Stimulated activated CD4-positive, alpha-beta T cell treated with anti-CD3 and anti-CD28 coated beads, Interleukin-2, amount 100 ng/mL, for 24 hours (primary cell): ENCODE measurements at regions not wholly inside any gene's neighbourhood (a gene's known extent, or its start where the extent isn't known, plus 50 kb on each side); places are given as distances from the start of the nearest gene placed in this dataset.

Source experiments
- DNase-seq, 2 donors: peaks; one replicate each; pipeline ENCODE4 v3.0.0-alpha.2; 2020

DNA sequence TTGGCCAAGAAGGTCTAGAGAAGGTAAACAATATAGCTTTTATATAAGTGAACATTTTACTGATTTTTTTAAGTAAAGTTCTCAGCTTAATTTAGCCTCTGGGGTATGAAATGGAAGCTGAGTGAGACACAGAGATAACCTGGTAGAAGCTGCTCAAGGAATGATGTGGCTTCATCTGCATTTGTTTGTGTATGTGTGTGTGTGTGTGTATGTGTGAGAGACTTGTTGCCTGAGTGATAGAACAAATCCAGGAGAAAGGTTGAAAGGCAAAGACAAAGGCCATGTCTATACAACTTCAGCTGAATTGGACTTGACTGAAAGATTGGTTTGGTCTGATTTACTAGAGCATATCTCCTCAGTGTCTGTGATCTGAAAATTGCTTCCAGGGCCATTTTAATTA, 63.6 kb downstream of the PCDH7 start:
- no peak for DNase-seq

DNA sequence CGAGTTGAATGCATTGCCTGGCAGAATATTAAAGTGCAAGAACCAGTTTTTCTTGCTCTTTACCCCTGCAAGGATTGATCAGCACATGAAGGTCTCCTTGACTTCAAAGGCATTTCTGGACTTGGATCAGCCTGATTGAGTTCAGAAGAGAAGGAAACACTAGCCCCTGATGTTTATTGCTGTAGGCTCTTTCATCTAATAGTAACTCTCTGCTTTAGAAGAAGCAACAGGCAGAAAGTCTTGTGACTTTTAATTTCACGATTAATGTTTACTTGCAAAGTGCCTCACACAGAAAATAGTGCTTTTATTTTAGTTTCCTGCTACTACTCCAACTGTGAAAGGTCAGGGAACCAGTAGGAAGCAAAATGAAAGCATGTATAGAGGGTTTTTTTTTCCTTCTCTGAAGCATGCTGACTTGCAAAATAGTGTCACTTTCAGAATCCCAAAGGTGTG, 69.1 kb downstream of the PCDH7 start:
- DNase-seq: no peak

DNA sequence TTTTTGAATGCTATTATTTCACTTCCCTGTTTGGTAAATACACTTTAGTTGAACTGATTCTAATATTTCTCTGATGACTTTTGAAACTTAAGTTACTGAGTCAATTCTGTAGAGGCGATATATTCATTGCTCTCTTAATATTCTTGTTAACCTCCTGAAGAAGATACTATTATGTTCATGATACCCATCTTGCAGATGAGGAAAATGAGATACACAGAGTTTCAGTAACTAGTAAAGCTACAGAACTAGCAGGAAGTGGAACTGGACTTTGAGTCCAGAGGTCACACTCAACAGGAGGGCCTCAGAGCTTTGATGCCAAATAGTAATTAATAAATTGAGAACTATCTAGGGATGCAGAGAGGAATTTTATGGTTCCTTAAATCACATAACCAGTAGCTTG, 70.0 kb downstream of the PCDH7 start:
- no peak for DNase-seq

DNA sequence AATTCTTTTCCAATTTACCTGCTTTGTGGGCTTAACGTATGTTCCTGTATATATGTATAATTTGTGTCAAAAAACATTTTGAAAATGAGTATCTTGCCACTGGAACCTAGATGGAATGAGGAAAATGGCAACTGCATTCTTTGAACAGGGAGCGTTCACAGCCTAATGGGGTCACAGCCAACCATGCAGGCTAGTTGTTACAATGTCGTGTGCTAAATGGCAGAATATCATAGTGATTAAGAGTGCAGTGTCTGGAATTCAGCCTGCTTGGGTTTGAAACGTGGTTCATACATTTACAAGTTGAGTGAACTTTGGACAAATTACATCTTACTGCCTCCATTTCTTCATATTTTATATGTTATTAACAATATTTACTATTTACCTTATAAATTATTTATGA, 70.8 kb downstream of the PCDH7 start:
- no peak for DNase-seq

DNA sequence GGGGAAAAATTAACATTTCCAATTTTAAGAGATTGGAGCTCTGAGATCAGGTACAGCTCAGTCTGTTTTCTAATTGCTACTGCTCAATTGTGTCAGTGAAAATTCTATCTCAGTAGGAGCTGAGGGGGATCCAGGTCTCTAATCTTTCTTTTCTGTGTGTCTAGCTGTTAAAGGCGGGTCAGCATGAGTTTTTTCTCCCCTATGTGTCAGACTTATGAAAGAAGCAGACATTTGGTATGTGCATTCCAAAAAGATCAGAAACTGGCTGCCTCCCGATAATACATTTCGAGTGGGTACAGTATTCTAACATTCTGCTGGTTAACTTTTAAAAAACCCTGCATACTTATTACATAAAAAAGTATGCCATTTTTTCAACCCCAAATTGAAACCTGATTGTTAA, 72.4 kb downstream of the PCDH7 start:
- DNase-seq: no peak

- no peak for DNase-seq
Measured at GRCh38 chr4:30801876-30802275, 81.7 kb downstream of the PCDH7 start.

- no peak for DNase-seq
Measured at GRCh38 chr4:30802622-30803323, 82.6 kb downstream of the PCDH7 start.

GRCh38 chr4:30808276-30808675, 88.1 kb downstream of the PCDH7 start:
- no peak for DNase-seq

DNA sequence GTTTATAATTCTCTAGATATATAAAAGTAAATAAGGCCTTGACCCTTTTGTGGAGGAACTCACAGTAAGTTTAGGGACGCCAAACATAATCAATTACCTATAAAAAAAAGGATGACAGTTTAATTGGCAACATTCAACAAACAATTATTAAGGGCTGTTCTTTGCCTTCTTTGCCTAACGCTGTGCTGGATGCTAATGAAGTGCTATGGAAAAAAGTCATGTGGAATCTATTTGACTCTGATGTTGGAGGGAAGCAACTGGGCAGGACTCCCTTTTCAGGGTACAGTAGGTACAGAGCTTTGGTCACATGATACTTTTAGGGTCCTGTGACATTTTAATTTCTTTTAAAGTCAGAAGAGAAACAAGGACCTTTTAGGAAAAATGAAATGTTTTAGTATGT, 91.1 kb downstream of the PCDH7 start:
- DNase-seq: no peak

- no peak for DNase-seq
Measured at GRCh38 chr4:30815685-30816084, 95.5 kb downstream of the PCDH7 start.

DNA sequence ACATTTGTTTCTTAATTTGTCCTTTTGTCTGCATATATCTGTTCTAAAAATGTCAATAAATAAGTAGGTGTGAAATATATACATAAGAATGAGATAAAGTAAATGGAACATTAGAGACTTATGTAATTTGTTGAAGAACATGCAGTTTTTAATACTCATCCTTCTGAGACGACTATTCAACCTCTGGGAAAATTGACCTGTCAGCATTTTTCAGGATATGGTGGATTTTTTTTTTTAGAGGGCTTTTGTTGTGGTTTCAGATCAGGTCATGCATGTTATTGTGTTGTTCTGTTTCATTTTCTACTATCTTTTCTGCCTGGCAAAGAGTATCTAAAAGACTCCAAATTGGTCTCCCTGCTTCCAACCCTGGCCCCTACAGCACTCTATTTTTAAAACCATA, 97.3 kb downstream of the PCDH7 start:
- DNase-seq: no peak

GRCh38 chr4:30818541-30818940, 98.4 kb downstream of the PCDH7 start:
- no peak for DNase-seq

DNA sequence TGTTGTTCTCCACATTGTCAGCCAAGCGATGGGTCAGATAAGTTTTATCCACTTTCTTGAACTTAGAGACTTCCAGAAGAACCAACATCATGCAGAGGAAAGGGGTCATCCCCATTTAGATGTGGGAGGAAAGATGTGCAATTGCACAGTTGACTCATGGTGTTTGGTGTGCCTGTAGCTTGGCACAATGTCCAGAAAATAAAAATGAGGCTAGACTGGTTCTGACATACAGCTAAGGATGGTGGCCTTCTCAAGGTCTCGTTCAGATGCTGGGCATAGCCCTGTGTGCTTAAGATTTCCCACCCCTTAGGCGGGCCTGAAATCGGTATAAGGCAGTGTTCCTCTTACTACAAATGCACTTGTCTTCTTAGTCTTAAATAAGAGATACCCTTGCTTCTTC, 101.1 kb downstream of the PCDH7 start:
- DNase-seq: no peak

DNA sequence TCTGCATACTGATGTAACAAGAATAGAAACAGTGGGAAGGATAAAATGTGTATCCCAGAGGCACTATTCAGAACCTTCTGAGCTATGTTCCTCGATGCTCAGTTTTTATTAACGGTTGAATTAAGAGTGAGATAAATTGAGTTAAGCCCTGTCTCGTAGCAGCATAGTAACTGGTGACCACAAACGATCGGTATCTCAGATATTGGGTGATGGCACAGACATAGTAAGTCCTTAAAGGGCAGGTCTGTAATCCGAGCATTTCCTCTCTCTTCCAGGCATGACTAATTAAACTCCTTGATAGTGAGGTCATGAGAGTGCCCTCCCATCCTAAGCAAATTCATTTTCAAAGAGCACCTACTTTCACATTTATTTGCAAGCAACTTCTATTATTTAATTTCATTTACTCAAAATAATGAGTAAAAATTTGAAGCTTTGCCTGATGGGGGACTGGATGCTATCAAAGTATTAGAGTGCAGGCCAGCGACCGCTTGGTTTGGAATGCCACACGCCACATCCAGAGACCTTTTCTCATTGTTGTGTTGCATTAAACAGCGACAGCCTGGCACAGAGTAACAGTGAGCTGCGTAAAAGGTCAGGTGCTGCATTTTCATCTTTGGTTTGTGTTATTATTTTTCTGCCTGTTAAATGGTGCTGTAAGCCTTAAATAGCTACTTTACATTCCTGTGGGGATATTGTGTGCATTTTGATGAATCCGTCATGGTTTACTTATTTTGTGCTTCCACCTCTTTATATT, 101.9 kb downstream of the PCDH7 start:
- DNase-seq: no peak

DNA sequence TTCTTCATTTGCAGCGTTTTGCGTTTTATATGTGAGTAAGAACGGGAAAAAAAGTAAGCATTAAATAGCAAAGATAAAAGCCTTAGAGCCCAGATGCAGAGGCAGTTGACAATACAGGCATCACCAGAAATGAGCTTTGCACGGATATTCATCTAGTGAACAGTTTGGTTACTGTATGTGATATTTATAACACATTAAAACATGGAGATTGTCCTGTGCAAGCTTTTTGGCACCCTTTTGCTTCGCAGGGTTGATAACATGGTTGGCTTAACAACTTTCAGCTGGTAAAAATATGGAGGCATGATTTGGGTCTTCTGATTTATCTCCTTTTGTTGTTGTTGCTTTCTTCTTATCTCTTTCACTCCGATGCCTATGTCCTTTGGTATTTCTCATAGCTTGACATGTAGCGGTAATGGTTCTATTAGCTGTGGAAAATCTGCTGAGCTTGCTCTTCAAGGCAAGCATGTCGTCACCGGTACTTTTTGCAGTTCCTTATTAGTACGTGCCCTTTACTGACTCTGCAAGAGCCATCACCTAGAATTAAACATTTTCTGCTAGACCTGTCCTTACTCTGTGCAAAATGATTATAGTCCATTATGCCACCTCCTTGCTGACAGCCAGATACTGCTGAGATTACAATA, 102.9 kb downstream of the PCDH7 start:
- no peak for DNase-seq

DNA sequence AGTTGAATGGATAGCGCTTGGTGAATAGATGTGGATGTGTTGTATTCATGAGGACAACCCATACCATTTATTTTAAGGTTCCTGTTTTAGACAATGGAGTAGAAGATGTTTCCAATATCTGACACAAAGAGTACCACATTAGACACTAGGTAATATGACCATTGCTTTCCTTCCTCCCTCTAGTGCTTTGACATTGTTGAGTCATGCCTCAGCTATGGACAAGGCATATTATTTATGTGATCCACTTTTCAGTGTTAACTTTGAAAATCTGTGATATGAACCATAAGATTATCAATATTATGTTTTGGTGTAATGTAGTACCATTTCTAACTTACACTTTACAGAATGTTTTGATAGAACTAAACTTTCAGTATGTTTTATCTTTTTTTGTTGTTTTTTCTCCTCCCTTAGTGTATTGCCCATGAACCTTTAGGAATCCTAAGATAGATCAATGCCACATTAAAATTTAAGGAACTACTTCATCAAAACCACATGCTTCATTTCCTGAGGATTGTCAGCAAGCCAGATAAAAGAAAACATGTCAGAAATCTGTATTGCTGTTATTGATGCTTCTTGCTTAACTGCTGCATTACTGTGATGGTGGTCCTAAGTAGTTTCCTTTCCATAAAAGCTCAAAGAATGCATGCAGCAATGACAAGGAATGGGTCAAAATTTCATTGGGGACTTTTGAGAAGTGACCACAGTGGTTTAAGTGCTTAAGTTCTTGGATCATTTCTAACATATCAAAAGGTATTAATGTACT, 105.0 kb downstream of the PCDH7 start:
- DNase-seq: no peak

DNA sequence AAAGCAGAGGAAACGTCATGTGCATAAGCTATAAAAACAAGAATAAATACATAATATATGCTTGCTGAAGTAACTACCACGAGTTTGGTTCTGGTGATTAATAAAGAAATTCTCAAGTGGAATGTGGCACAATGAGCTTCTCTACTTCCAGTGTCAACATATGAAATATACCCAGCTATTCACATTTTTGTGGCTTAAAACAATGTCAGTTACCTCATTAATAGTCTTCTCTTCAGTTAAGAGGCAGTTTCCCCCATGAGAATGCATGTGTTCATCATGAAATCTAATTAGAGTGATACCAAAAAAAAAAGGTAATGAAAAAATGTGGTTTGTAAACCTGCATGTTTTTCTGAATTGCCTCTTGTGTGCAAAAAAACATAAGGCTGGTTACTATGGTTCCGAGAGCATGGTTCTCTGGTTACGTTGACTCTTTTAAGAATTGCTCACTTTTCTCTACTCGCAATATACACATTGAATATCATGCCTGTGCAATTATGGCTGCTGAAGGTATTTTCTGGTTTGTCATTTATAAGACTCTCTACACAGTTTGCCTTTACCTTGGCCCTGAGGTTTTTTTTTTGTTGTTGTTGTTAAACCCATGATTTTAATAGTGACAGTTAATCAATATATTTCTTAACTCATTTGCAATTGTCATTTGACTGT, 108.2 kb downstream of the PCDH7 start:
- DNase-seq: no peak

DNA sequence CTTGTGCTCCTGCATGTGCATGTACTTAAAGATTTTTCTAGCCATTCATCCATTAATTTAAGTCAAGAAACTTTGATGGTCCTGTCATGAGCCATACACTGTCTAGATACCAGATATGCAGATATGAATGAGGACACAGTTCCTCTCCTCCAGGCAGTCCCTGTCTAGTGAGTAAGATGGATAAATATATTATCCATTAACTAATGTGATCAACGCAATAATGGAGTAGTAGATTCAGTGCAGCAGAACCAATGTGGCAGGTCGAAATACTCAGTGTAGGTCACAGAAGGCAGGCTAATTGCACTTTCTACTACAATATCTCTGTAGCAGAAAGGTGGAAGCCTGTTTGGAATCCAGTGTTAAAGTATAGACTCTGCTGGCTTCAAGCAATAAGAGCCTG, 112.5 kb downstream of the PCDH7 start:
- DNase-seq: no peak

GRCh38 chr4:30833206-30833605, 113.0 kb downstream of the PCDH7 start:
- no peak for DNase-seq

GRCh38 chr4:30835044-30835443, 114.9 kb downstream of the PCDH7 start:
- DNase-seq: no peak

DNA sequence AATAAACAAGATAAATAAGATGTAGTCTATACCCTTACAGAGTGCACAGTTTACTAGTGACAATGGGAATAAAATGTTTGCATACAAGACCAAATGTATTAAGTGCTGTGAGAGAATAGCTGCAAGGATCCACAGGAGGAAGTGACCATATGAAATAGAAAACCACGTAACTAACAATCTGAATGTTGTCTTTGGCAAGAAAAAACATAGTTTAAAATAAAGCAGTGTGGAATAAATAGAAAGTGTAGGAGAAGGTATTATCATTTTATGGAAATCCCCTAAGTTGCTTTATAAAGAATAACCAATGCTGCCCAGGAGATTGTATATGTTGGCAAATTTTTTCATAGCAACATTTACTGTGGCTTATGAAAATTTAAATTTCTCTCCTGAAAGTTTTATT, 116.1 kb downstream of the PCDH7 start:
- no peak for DNase-seq

DNA sequence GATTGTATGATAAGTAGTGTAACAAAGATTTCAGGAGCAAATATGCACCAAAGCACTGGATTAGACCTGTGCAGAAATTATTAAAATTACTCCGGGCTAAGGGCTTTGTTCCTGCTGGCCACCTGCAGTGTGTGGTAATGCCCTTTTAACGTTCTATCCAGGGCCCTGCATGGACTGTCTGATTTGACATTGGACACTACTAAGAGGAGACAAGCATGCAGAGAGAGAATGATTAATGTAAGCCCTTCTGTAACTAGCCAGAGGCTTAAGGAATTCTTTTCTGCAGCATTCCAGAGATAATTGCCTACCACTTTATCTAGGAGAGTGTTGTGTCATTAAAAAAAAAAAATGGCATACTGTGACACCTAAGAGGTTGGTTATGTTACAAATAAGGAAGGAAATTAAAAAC, 117.0 kb downstream of the PCDH7 start:
- no peak for DNase-seq

DNA sequence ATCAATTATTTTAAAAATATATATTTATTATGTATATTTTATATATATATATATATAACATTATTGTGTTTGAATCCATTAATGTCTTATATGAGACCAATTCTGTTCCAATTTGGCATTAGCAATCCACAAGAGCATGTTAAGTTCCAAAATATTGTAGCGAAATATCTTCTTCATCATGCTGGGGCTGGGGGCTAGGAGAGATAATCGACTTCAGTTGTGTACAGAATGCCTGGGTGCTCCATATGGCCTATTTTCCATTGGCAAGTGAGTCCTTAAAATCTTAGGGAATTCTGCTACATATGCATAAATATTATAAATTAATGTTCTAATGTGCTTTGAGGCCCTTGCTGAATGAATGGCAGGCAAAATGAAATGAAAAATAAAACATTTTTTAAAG, 117.7 kb downstream of the PCDH7 start:
- DNase-seq: no peak
